ENCODE measurements at regions not wholly inside any gene's neighbourhood (a gene's known extent, or its start where the extent isn't known, plus 50 kb on each side); places are given as distances from the start of the nearest gene placed in this dataset.

GRCh38 chr4:58413849-58414248 lies 1303.7 kb upstream of the IGFBP7 start:
- no peak for TF ChIP-seq ZFP3 (CRISPR knock-in tag; IDR thresholded peaks at IDR 0.05)
- TF ChIP-seq GLIS3 (CRISPR knock-in tag; IDR thresholded peaks at IDR 0.05): no peak
- TF ChIP-seq CREB5 (CRISPR knock-in tag; IDR thresholded peaks at IDR 0.05; ENCODE audit: low read depth): no peak
- ATAC-seq: no peak

DNA sequence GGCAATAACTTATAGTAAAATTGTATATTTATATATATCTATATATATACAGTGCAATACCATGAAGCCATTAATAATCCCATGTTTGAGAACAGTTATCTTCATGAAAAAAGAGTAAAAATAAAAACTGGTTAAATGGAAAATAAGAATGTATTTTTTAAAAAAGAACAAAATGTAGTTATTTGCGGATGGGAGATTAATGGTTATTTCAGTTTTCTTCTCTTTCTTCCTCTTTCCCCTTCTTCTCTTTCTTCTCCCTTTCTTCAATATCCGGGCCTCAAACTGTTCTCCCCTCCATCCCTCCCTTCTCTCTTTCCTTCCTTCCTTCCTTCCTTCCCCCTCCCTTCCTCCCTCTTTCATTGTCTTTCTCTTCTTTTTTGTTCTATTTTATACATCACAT lies 1301.7 kb upstream of the IGFBP7 start:
- TF ChIP-seq ZNF565 (CRISPR knock-in tag; conservative IDR thresholded peaks at IDR 0.05; ENCODE audit: low read depth): no peak
- TF ChIP-seq ZNF8 (CRISPR knock-in tag; IDR thresholded peaks at IDR 0.05): no peak
- no peak for TF ChIP-seq PATZ1 (CRISPR knock-in tag; IDR thresholded peaks at IDR 0.05; ENCODE audit: borderline replicate concordance)
- TF ChIP-seq CSDC2 (CRISPR knock-in tag; IDR thresholded peaks at IDR 0.05): no peak
- no peak for TF ChIP-seq ESRRG (CRISPR knock-in tag; IDR thresholded peaks at IDR 0.05)
- no peak for TF ChIP-seq TCF4 (CRISPR knock-in tag; IDR thresholded peaks at IDR 0.05; ENCODE audit: borderline replicate concordance)
- no peak for TF ChIP-seq ZFP30 (CRISPR knock-in tag; IDR thresholded peaks at IDR 0.05)
- no peak for TF ChIP-seq TOX (CRISPR knock-in tag; IDR thresholded peaks at IDR 0.05; ENCODE audit: borderline replicate concordance)
- TF ChIP-seq GLIS3 (CRISPR knock-in tag; IDR thresholded peaks at IDR 0.05): no peak
- no peak for TF ChIP-seq ISL1 (CRISPR knock-in tag; IDR thresholded peaks at IDR 0.05)
- TF ChIP-seq ZFP3 (CRISPR knock-in tag; IDR thresholded peaks at IDR 0.05): no peak
- TF ChIP-seq, protein P1, sequence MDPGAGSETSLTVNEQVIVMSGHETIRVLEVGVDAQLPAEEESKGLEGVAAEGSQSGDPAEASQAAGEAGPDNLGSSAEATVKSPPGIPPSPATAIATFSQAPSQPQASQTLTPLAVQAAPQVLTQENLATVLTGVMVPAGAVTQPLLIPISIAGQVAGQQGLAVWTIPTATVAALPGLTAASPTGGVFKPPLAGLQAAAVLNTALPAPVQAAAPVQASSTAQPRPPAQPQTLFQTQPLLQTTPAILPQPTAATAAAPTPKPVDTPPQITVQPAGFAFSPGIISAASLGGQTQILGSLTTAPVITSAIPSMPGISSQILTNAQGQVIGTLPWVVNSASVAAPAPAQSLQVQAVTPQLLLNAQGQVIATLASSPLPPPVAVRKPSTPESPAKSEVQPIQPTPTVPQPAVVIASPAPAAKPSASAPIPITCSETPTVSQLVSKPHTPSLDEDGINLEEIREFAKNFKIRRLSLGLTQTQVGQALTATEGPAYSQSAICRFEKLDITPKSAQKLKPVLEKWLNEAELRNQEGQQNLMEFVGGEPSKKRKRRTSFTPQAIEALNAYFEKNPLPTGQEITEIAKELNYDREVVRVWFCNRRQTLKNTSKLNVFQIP (CRISPR knock-in tag; IDR thresholded peaks at IDR 0.05; ENCODE audit: borderline replicate concordance, low read depth): no peak
- no peak for TF ChIP-seq CSRNP3 (CRISPR knock-in tag; IDR thresholded peaks at IDR 0.05)
- TF ChIP-seq ZNF70 (CRISPR knock-in tag; IDR thresholded peaks at IDR 0.05): no peak
- no peak for TF ChIP-seq RARB (CRISPR knock-in tag; IDR thresholded peaks at IDR 0.05)
- TF ChIP-seq ZC3H10 (CRISPR knock-in tag; IDR thresholded peaks at IDR 0.05): no peak
- no peak for TF ChIP-seq OSR1 (CRISPR knock-in tag; IDR thresholded peaks at IDR 0.05)
- no peak for TF ChIP-seq SNAI2 (CRISPR knock-in tag; IDR thresholded peaks at IDR 0.05)
- TF ChIP-seq ARNTL (CRISPR knock-in tag; IDR thresholded peaks at IDR 0.05; ENCODE audit: borderline replicate concordance, low read depth): no peak
- TF ChIP-seq PPARA (CRISPR knock-in tag; IDR thresholded peaks at IDR 0.05; ENCODE audit: borderline replicate concordance): no peak
- ATAC-seq: no peak

- no peak for TF ChIP-seq TCF4 (CRISPR knock-in tag; IDR thresholded peaks at IDR 0.05; ENCODE audit: borderline replicate concordance)
- ATAC-seq: no peak
Observed at GRCh38 chr4:58406762-58407161, 1296.6 kb upstream of the IGFBP7 start.

GRCh38 chr4:58368221-58368620 lies 1258.0 kb upstream of the IGFBP7 start:
- TF ChIP-seq ARNTL (CRISPR knock-in tag; IDR thresholded peaks at IDR 0.05; ENCODE audit: borderline replicate concordance, low read depth) (no peak), PPARA (CRISPR knock-in tag; IDR thresholded peaks at IDR 0.05; ENCODE audit: borderline replicate concordance) (no peak), OSR1 (CRISPR knock-in tag; IDR thresholded peaks at IDR 0.05) (no peak), CREB5 (CRISPR knock-in tag; IDR thresholded peaks at IDR 0.05; ENCODE audit: low read depth) (no peak), ZNF8 (CRISPR knock-in tag; IDR thresholded peaks at IDR 0.05) (no peak), CSRNP3 (CRISPR knock-in tag; IDR thresholded peaks at IDR 0.05) (no peak), TCF4 (CRISPR knock-in tag; IDR thresholded peaks at IDR 0.05; ENCODE audit: borderline replicate concordance) (no peak), ZNF70 (CRISPR knock-in tag; IDR thresholded peaks at IDR 0.05) (no peak)
- TF ChIP-seq, protein P1 (CRISPR knock-in tag; IDR thresholded peaks at IDR 0.05; ENCODE audit: borderline replicate concordance, low read depth): no peak
- ATAC-seq: no peak

All from SK-N-SH treated with all-trans-retinoic acid at 6 μM for 48 hours (cell line).